GM12878 (cell line): ENCODE measurements at regions not wholly inside any gene's neighbourhood (a gene's known extent, or its start where the extent isn't known, plus 50 kb on each side); places are given as distances from the start of the nearest gene placed in this dataset.

ENCODE experiments used
- ATAC-seq: fragments of 200-7000 bp; cut with Tn5 transposase; 3 replicates; pipeline ENCODE4 v1.9.1; 2020; ENCODE audit warnings: mild to moderate bottlenecking, moderate library complexity
- BruUV-seq: library from RNA; stranded (reverse); fragments of 400-500 nt; replicated peaks from 2 replicates; lab custom pipeline; 2021; lab: Mats Ljungman, UMichigan
- CTCF ChIA-PET: fragments of 300-600 bp; sonication (Branson Sonifier 250); formaldehyde crosslinking; extraction: SDS; loops from one replicate; lab custom pipeline; 2021; ENCODE audit warnings: inconsistent platforms; lab: Yijun Ruan, JAX
- POLR2A ChIA-PET: fragments of 350-600 bp; formaldehyde crosslinking; extraction: SDS; loops from one replicate; lab custom pipeline; 2021; ENCODE audit warnings: inconsistent platforms; lab: Charles Lee
- RAD21 ChIA-PET: fragments of 300-600 bp; sonication (Branson Sonifier 250); formaldehyde crosslinking; loops from one replicate; lab custom pipeline; 2023; ENCODE audit warnings: antibody characterized with exemption; ENCODE audit not compliant: unreplicated experiment; lab: Charles Lee
- SMC1A ChIA-PET: fragments of 300-600 bp; sonication (Branson Sonifier 250); formaldehyde crosslinking; loops from one replicate; lab custom pipeline; 2023; ENCODE audit not compliant: unreplicated experiment, uncharacterized antibody; lab: Charles Lee
- DNase-seq: peaks from one replicate; pipeline ENCODE4 v3.0.0-alpha.2; 2011; ENCODE audit warnings: low read depth, low spot score
- FAIRE-seq: peaks from 3 replicates; lab custom pipeline; 2011; peaks lifted over from hg19 to GRCh38; lab: Jason Lieb, UNC
- H2AFZ ChIP-seq: 2 replicates; pipeline ENCODE4 v1.6.0; 2011; ENCODE audit warnings: low read depth, low read length, control low read depth; ENCODE audit not compliant: control insufficient read depth
- H3K27ac ChIP-seq: 2 replicates; pipeline ENCODE4 v1.5.1; 2011; ENCODE audit warnings: control low read depth; ENCODE audit not compliant: control insufficient read depth, insufficient read depth
- H3K27me3 ChIP-seq, 2 experiments: replicated peaks in 1 of 2; 2 replicates each; pipeline versions ENCODE4 v1.6.0 to v1.6.1; 2011; ENCODE audit warnings: low read length in 1 of 2; ENCODE audit not compliant: control insufficient read depth in 2 of 2, insufficient read depth in 2 of 2
- H3K36me3 ChIP-seq, 2 experiments: 2 replicates each; pipeline ENCODE4 v1.5.1; 2011; ENCODE audit warnings: low read length in 1 of 2; ENCODE audit not compliant: control insufficient read depth in 2 of 2, insufficient read depth in 2 of 2
- H3K4me1 ChIP-seq: 2 replicates; pipeline ENCODE4 v1.6.1; 2011; ENCODE audit warnings: mild to moderate bottlenecking, low read length, moderate library complexity, mixed read lengths; ENCODE audit not compliant: control insufficient read depth, insufficient read depth
- H3K4me2 ChIP-seq: 2 replicates; pipeline ENCODE4 v1.6.0; 2011; ENCODE audit warnings: control low read depth; ENCODE audit not compliant: control insufficient read depth, insufficient read depth
- H3K4me3 ChIP-seq: fragments of 200-600 bp; sonication (generic); 2 replicates; pipeline ENCODE4 v1.5.1; 2016
- H3K79me2 ChIP-seq: 2 replicates; pipeline ENCODE4 v1.6.0; 2011; ENCODE audit warnings: low read length; ENCODE audit not compliant: control insufficient read depth, insufficient read depth
- H3K9ac ChIP-seq: 2 replicates; pipeline ENCODE4 v1.8.0; 2011; ENCODE audit warnings: low read length, control low read depth, mixed read lengths; ENCODE audit not compliant: control insufficient read depth, insufficient read depth
- H3K9me3 ChIP-seq: replicated peaks from 3 replicates; pipeline ENCODE4 v1.5.1; 2011; ENCODE audit warnings: mild to moderate bottlenecking, low read length; ENCODE audit not compliant: control insufficient read depth, insufficient read depth
- H4K20me1 ChIP-seq: 2 replicates; pipeline ENCODE4 v1.6.0; 2011; ENCODE audit not compliant: control insufficient read depth, insufficient read depth
- HCFC1 ChIP-seq: fragments of 150-350 bp; IDR thresholded peaks from 2 replicates; pipeline ENCODE4 v1.6.1; 2014; ENCODE audit warnings: low read length
- POLR2AphosphoS5 ChIP-seq: IDR thresholded peaks from 2 replicates; pipeline ENCODE4 v1.6.1; 2011; ENCODE audit warnings: mild to moderate bottlenecking, low read length, inconsistent platforms
- SREBF2 ChIP-seq: IDR thresholded peaks from 2 replicates; pipeline ENCODE4 v1.6.1; 2012; ENCODE audit warnings: mild to moderate bottlenecking, low read length
- STAT1 ChIP-seq: fragments of 450-650 bp; conservative IDR thresholded peaks from 2 replicates; pipeline ENCODE4 v1.6.1; 2014; ENCODE audit warnings: antibody characterized with exemption, mild to moderate bottlenecking
- ZNF217 ChIP-seq: fragments of 450-650 bp; IDR thresholded peaks from 2 replicates; pipeline ENCODE4 v1.6.1; 2017; ENCODE audit warnings: antibody characterized with exemption, mild to moderate bottlenecking
- WGBS: methylation state at CpG from one replicate; pipeline ENCODE4 v1.1.6; 2016; ENCODE audit warnings: low lambda C conversion rate; ENCODE audit not compliant: insufficient replicate concordance, insufficient coverage; ENCODE audit errors: missing lambda C conversion rate; 5-methylcytosine and 5-hydroxymethylcytosine counted together
- in situ Hi-C: fragments of 300-500 bp; cut with MboI; formaldehyde crosslinking; loops from 9 replicates; pipeline ENCODE4 v1.14.3; 2018; ENCODE audit warnings: mixed read lengths
- intact Hi-C: fragments of 100-400 bp; cut with micrococcal nuclease; formaldehyde crosslinking; loops from one replicate; pipeline ENCODE4 v1.14.2; 2022; ENCODE audit not compliant: unreplicated experiment
- TF ChIP-seq, protein P1 (sequence below): IDR thresholded peaks from 2 replicates; pipeline ENCODE4 v1.6.1; 2011; ENCODE audit warnings: mild to moderate bottlenecking, low read depth, low read length, moderate library complexity; ENCODE audit not compliant: insufficient replicate concordance
- TF ChIP-seq, protein P2 (sequence below): IDR thresholded peaks from 2 replicates; pipeline ENCODE4 v1.6.1; 2012; ENCODE audit warnings: improper control_type of control experiment, low read depth, low read length; ENCODE audit not compliant: insufficient replicate concordance
- TF ChIP-seq, protein P3 (sequence below): fragments of 450-650 bp; conservative IDR thresholded peaks from 2 replicates; pipeline ENCODE4 v1.6.1; 2017; ENCODE audit warnings: mild to moderate bottlenecking, moderate library complexity
- TF ChIP-seq, protein P4 (sequence below): fragments of 450-650 bp; IDR thresholded peaks from 2 replicates; pipeline ENCODE4 v1.6.1; 2017; ENCODE audit warnings: antibody characterized with exemption, mild to moderate bottlenecking, moderate library complexity

GRCh38 chr6:134419716-134420115 lies 101.8 kb upstream of the SGK1 start:
- in situ Hi-C loops (no loop called here), intact Hi-C loops (no loop called here)
- no peak overlapping the region for H3K4me2 ChIP-seq
- H3K9me3 ChIP-seq: no peaks in the 10 kb centered on the region
- no TSS peak for BruUV-seq
- peaks cover 0 to 3% of the 10 kb centered on the region in 2 experiments; a peak in 2 of 4 replicates for H3K27me3 ChIP-seq
- H3K9ac ChIP-seq: no peak overlapping the region
- H4K20me1 ChIP-seq: no peaks in the 10 kb centered on the region
- ChIA-PET CTCF (interaction anchor here (1.0 kb wide), 1 partner anchor 48 kb away, joined by 4 read pairs; no protein-coding TSS in a partner anchor), POLR2A (no interaction called here), SMC1A (no interaction called here), RAD21 (no interaction called here)
- H3K4me1 ChIP-seq: no peaks in the 10 kb centered on the region
- ATAC-seq: no peak
- no peak overlapping the region for H3K27ac ChIP-seq
- WGBS: 54% methylated on average over 7 of the region's 7 CpGs
- no peaks in the 10 kb centered on the region for H3K36me3 ChIP-seq
- H3K4me3 ChIP-seq: no peak overlapping the region
- no peak for DNase-seq
- no peak overlapping the region for H2AFZ ChIP-seq
- no peaks in the 10 kb centered on the region for H3K79me2 ChIP-seq
- no peak for FAIRE-seq
- TF ChIP-seq SREBF2 (no peak), POLR2AphosphoS5 (no peak), STAT1 (no peak), HCFC1 (no peak), ZNF217 (no peak)
- TF ChIP-seq, protein P1, sequence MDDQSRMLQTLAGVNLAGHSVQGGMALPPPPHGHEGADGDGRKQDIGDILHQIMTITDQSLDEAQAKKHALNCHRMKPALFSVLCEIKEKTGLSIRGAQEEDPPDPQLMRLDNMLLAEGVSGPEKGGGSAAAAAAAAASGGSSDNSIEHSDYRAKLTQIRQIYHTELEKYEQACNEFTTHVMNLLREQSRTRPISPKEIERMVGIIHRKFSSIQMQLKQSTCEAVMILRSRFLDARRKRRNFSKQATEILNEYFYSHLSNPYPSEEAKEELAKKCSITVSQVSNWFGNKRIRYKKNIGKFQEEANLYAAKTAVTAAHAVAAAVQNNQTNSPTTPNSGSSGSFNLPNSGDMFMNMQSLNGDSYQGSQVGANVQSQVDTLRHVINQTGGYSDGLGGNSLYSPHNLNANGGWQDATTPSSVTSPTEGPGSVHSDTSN: no peak
- TF ChIP-seq, protein P2, sequence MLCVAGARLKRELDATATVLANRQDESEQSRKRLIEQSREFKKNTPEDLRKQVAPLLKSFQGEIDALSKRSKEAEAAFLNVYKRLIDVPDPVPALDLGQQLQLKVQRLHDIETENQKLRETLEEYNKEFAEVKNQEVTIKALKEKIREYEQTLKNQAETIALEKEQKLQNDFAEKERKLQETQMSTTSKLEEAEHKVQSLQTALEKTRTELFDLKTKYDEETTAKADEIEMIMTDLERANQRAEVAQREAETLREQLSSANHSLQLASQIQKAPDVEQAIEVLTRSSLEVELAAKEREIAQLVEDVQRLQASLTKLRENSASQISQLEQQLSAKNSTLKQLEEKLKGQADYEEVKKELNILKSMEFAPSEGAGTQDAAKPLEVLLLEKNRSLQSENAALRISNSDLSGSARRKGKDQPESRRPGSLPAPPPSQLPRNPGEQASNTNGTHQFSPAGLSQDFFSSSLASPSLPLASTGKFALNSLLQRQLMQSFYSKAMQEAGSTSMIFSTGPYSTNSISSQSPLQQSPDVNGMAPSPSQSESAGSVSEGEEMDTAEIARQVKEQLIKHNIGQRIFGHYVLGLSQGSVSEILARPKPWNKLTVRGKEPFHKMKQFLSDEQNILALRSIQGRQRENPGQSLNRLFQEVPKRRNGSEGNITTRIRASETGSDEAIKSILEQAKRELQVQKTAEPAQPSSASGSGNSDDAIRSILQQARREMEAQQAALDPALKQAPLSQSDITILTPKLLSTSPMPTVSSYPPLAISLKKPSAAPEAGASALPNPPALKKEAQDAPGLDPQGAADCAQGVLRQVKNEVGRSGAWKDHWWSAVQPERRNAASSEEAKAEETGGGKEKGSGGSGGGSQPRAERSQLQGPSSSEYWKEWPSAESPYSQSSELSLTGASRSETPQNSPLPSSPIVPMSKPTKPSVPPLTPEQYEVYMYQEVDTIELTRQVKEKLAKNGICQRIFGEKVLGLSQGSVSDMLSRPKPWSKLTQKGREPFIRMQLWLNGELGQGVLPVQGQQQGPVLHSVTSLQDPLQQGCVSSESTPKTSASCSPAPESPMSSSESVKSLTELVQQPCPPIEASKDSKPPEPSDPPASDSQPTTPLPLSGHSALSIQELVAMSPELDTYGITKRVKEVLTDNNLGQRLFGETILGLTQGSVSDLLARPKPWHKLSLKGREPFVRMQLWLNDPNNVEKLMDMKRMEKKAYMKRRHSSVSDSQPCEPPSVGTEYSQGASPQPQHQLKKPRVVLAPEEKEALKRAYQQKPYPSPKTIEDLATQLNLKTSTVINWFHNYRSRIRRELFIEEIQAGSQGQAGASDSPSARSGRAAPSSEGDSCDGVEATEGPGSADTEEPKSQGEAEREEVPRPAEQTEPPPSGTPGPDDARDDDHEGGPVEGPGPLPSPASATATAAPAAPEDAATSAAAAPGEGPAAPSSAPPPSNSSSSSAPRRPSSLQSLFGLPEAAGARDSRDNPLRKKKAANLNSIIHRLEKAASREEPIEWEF: no peak
- TF ChIP-seq, protein P3, sequence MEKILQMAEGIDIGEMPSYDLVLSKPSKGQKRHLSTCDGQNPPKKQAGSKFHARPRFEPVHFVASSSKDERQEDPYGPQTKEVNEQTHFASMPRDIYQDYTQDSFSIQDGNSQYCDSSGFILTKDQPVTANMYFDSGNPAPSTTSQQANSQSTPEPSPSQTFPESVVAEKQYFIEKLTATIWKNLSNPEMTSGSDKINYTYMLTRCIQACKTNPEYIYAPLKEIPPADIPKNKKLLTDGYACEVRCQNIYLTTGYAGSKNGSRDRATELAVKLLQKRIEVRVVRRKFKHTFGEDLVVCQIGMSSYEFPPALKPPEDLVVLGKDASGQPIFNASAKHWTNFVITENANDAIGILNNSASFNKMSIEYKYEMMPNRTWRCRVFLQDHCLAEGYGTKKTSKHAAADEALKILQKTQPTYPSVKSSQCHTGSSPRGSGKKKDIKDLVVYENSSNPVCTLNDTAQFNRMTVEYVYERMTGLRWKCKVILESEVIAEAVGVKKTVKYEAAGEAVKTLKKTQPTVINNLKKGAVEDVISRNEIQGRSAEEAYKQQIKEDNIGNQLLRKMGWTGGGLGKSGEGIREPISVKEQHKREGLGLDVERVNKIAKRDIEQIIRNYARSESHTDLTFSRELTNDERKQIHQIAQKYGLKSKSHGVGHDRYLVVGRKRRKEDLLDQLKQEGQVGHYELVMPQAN: no peak
- TF ChIP-seq, protein P4, sequence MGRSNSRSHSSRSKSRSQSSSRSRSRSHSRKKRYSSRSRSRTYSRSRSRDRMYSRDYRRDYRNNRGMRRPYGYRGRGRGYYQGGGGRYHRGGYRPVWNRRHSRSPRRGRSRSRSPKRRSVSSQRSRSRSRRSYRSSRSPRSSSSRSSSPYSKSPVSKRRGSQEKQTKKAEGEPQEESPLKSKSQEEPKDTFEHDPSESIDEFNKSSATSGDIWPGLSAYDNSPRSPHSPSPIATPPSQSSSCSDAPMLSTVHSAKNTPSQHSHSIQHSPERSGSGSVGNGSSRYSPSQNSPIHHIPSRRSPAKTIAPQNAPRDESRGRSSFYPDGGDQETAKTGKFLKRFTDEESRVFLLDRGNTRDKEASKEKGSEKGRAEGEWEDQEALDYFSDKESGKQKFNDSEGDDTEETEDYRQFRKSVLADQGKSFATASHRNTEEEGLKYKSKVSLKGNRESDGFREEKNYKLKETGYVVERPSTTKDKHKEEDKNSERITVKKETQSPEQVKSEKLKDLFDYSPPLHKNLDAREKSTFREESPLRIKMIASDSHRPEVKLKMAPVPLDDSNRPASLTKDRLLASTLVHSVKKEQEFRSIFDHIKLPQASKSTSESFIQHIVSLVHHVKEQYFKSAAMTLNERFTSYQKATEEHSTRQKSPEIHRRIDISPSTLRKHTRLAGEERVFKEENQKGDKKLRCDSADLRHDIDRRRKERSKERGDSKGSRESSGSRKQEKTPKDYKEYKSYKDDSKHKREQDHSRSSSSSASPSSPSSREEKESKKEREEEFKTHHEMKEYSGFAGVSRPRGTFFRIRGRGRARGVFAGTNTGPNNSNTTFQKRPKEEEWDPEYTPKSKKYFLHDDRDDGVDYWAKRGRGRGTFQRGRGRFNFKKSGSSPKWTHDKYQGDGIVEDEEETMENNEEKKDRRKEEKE: no peak
